Brain microvascular endothelial cell (primary cell): ENCODE measurements at regions not wholly inside any gene's neighbourhood (a gene's known extent, or its start where the extent isn't known, plus 50 kb on each side); places are given as distances from the start of the nearest gene placed in this dataset.

Source experiments
- DNase-seq: peaks from one replicate; pipeline ENCODE4 v3.0.0-alpha.2; 2020
- H3K27ac ChIP-seq: fragments of 250-450 bp; sonication (Bioruptor Pico); 2 replicates; pipeline ENCODE4 v1.5.1; 2020; ENCODE audit warnings: mild to moderate bottlenecking, moderate library complexity
- H3K27me3 ChIP-seq: fragments of 250-450 bp; sonication (Bioruptor Pico); replicated peaks from 2 replicates; pipeline ENCODE4 v1.5.1; 2020; ENCODE audit warnings: mild to moderate bottlenecking
- H3K36me3 ChIP-seq: fragments of 250-450 bp; sonication (Bioruptor Pico); replicated peaks from 2 replicates; pipeline ENCODE4 v1.5.1; 2020; ENCODE audit warnings: mild to moderate bottlenecking
- H3K4me3 ChIP-seq: 2 replicates; pipeline ENCODE4 v1.5.1; 2011; ENCODE audit warnings: low read depth, mild to moderate bottlenecking, control low read depth, low read length, moderate library complexity
- in situ Hi-C: cut with HindIII; loops from 2 replicates; pipeline ENCODE4 v1.10.0; 2017; ENCODE audit warnings: low sequenced_read_pairs, low pct_ligation_motif_present
- TF ChIP-seq, protein P1 (sequence below): IDR thresholded peaks from 2 replicates; pipeline ENCODE4 v1.5.1; 2011; ENCODE audit warnings: low read depth, mild to moderate bottlenecking, moderate library complexity, low read length, control low read depth, inconsistent platforms; ENCODE audit errors: missing control alignments

DNA sequence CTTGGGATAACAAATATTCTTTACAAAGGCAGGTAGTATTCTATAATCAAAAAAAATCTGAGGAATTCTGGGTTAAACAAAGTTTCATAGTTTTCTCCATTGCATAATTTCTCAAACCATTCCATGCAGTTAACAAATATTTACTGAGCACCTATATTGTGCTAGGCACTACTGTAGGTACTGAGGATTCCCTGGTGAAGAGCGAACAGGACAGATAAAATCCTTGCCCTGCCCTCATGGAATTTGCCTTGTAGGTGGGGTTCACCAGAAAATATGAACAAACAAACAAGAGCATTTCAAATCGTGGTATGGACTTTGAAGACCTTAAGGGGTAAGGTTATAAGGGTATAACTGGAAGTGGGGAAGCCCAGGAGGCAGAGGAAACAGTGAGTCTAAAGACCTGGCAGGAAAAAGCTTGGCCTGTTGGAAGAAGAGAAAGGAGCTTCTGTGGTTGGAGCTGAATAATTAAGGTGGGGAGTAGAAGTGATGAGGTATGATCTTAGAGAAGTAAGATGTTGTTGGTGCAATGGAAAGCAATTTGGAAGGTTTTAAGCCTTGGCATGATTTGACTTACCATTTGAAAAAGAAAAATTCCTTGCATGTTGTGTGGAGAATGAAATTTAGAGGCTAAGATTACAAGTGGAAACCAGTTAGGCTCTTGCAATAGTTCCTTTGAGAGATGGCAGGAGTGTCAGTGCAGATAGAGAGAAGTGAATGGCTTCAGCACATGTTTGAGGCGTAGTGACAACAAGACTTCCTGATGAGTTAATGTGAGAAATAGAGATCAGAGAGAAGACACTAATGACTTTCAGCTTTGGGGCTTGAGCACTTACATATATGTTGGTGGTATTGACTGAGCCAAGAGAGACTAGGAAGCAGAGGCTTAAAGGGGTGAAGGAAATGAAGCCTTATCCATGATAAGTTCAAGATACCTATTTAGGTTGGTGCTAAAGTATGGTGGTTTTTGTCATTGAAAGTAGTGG, 55.7 kb upstream of the PICALM start:
- no peak for DNase-seq
- no peak overlapping the region for H3K27ac ChIP-seq
- in situ Hi-C loops, result no loop called here
- TF ChIP-seq, protein P1, sequence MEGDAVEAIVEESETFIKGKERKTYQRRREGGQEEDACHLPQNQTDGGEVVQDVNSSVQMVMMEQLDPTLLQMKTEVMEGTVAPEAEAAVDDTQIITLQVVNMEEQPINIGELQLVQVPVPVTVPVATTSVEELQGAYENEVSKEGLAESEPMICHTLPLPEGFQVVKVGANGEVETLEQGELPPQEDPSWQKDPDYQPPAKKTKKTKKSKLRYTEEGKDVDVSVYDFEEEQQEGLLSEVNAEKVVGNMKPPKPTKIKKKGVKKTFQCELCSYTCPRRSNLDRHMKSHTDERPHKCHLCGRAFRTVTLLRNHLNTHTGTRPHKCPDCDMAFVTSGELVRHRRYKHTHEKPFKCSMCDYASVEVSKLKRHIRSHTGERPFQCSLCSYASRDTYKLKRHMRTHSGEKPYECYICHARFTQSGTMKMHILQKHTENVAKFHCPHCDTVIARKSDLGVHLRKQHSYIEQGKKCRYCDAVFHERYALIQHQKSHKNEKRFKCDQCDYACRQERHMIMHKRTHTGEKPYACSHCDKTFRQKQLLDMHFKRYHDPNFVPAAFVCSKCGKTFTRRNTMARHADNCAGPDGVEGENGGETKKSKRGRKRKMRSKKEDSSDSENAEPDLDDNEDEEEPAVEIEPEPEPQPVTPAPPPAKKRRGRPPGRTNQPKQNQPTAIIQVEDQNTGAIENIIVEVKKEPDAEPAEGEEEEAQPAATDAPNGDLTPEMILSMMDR, result no peak
- H3K27me3 ChIP-seq, result no peaks in the 10 kb centered on the region
- no peaks in the 10 kb centered on the region for H3K36me3 ChIP-seq
- H3K4me3 ChIP-seq, result no peak overlapping the region

DNA sequence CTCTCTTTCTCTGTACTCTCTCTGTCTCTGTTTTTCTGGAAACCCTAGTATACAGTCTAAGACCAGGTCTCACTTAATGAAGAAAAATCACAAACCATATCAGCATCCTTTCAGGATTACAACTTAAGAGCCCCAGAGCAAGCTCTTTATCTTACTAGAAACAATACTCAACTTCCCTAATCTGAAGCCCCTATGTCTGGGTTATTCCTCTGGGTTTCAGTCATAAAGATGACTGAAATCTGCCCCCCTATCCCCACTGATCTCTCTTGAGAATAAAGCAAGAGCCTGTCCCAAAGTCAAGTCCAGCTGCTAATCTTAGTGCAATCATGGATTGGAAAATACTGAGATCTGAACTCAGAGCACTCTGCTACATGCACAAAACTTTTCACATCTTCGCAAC, 53.9 kb upstream of the PICALM start:
- TF ChIP-seq, protein P1, result no peak
- Histone ChIP-seq H3K27ac (no peak overlapping the region), H3K27me3 (no peaks in the 10 kb centered on the region), H3K4me3 (no peak overlapping the region), H3K36me3 (no peaks in the 10 kb centered on the region)
- in situ Hi-C loops, result no loop called here
- DNase-seq, result no peak

DNA sequence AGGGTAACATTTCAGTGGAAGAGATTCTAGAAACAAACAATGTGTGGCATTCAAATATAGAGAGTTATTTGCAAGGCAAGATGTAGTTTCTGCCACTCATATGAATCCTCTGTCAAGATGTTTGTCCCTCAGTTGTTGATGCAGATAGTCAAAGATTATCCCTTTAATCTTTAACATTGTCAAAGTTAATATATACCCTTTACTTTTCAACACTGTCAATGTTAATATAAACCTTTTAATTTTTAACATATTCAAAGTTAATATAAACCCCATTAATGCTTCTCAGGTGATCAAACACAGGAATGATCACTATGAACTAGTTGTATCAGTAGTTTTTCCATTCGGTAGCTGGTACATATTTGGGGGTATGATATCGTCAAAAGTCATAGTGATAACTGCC, 51.9 kb upstream of the PICALM start:
- Histone ChIP-seq H3K27ac (no peak overlapping the region), H3K36me3 (no peaks in the 10 kb centered on the region), H3K4me3 (no peak overlapping the region), H3K27me3 (no peaks in the 10 kb centered on the region)
- no peak for DNase-seq
- in situ Hi-C loops, result no loop called here
- TF ChIP-seq, protein P1, result no peak

DNA sequence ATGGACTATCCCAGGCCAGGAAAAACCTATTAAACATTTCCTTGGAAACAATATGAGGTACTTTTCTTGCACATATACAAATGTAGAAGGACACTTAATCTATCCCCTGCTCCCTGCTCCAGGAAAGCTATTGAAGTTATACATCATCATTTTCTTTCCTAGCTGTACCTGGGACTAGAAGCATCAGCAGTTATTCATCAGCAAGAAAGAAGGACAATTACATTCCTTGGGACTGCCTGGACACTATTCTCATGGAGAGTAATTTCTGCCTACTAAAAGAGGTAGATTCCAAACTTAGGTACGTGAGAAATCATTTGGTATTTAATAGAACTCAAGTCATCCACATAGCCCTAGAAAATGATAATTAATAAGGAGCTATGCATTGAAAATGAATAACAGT, 51.0 kb upstream of the PICALM start:
- no peaks in the 10 kb centered on the region for H3K27me3 ChIP-seq
- no peak overlapping the region for H3K27ac ChIP-seq
- no peak overlapping the region for H3K4me3 ChIP-seq
- in situ Hi-C loops, result no loop called here
- no peaks in the 10 kb centered on the region for H3K36me3 ChIP-seq
- DNase-seq, result no peak
- TF ChIP-seq, protein P1, result no peak

DNA sequence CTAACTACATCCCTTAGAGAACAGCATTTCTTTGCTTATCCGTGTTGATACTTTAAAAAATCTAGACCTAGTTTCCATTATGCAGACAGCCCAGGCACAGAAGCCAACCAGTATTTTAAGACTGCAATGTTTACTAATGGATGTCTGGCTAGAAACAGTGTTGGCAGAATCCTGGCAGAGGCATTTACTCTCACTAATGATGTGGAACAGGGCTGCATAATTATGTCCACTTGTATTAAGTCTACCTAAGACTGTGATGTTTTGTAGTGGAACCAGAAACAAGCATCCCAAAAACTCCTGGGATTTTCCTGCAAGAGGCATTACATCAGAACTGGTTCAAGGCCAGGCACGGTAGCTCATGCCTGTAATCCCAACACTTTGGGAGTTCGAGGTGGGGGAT, 50.2 kb upstream of the PICALM start:
- no peaks in the 10 kb centered on the region for H3K27me3 ChIP-seq
- no peak for DNase-seq
- in situ Hi-C loops, result no loop called here
- H3K27ac ChIP-seq, result no peak overlapping the region
- H3K36me3 ChIP-seq, result no peaks in the 10 kb centered on the region
- H3K4me3 ChIP-seq, result no peak overlapping the region
- TF ChIP-seq, protein P1, result no peak
